ENCODE measurements at regions not wholly inside any gene's neighbourhood (a gene's known extent, or its start where the extent isn't known, plus 50 kb on each side); places are given as distances from the start of the nearest gene placed in this dataset.

- no peak for TF ChIP-seq CTCF (conservative IDR thresholded peaks at IDR 0.05)
- Mint-ChIP-seq H3K4me1 (peaks cover 10% of the 10 kb centered on the region), H3K4me3 (no peak overlapping the region), H3K27me3 (ENCODE audit: insufficient read depth) (peaks cover 5% of the 10 kb centered on the region), H3K27ac (no peak overlapping the region), H3K36me3 (ENCODE audit: low read depth) (peaks cover 4% of the 10 kb centered on the region), H3K9me3 (peaks cover 17% of the 10 kb centered on the region)
- no peaks in the 10 kb centered on the region for H3K4me1 ChIP-seq (ENCODE audit: control insufficient read depth, insufficient read depth, low read length)
- no peak overlapping the region for H3K27ac ChIP-seq (ENCODE audit: low read depth, low read length)
- DNase-seq, result no peak
- H3K27me3 ChIP-seq (ENCODE audit: control insufficient read depth, insufficient read depth, low read length, poor library complexity, severe bottlenecking), result no peaks in the 10 kb centered on the region
- H3K4me3 ChIP-seq (ENCODE audit: low read length), result no peak overlapping the region
- 100% methylated on average over 1 of the region's 1 CpG for WGBS, 2 experiments (ENCODE audit: insufficient coverage in 1 of 2, insufficient read length in 1 of 2)
- H3K36me3 ChIP-seq (ENCODE audit: control insufficient read depth, insufficient read depth, low read length), result no peaks in the 10 kb centered on the region
- peaks cover 11% of the 10 kb centered on the region for H3K9me3 ChIP-seq (ENCODE audit: control insufficient read depth, low read length)
- H3K9ac ChIP-seq (ENCODE audit: extremely low read depth, low read length, poor library complexity, severe bottlenecking), result no peak overlapping the region
Observed at GRCh38 chr4:89574176-89574575, 262.8 kb downstream of the SNCA start.

- Histone ChIP-seq H3K9me3 (ENCODE audit: control insufficient read depth, low read length) (peaks cover 11% of the 10 kb centered on the region), H3K36me3 (ENCODE audit: control insufficient read depth, insufficient read depth, low read length) (no peaks in the 10 kb centered on the region), H3K27me3 (ENCODE audit: control insufficient read depth, insufficient read depth, low read length, poor library complexity, severe bottlenecking) (no peaks in the 10 kb centered on the region), H3K4me1 (ENCODE audit: control insufficient read depth, insufficient read depth, low read length) (no peaks in the 10 kb centered on the region), H3K9ac (ENCODE audit: extremely low read depth, low read length, poor library complexity, severe bottlenecking) (no peak overlapping the region), H3K4me3 (ENCODE audit: low read length) (no peak overlapping the region), H3K27ac (ENCODE audit: low read depth, low read length) (no peak overlapping the region)
- no peak for DNase-seq
- WGBS, 2 experiments (ENCODE audit: insufficient coverage in 1 of 2, insufficient read length in 1 of 2), result 72 to 100% methylated on average over 1 of the region's 1 CpG
- H3K9me3 Mint-ChIP-seq, result peaks cover 17% of the 10 kb centered on the region
- H3K4me3 Mint-ChIP-seq, result no peak overlapping the region
- H3K36me3 Mint-ChIP-seq (ENCODE audit: low read depth), result peaks cover 4% of the 10 kb centered on the region
- peaks cover 10% of the 10 kb centered on the region for H3K4me1 Mint-ChIP-seq
- H3K27me3 Mint-ChIP-seq (ENCODE audit: insufficient read depth), result peaks cover 5% of the 10 kb centered on the region
- H3K27ac Mint-ChIP-seq, result no peak overlapping the region
- TF ChIP-seq CTCF (conservative IDR thresholded peaks at IDR 0.05), result no peak
Observed at GRCh38 chr4:89573656-89574055, 263.3 kb downstream of the SNCA start.

GRCh38 chr4:89572224-89572858 lies 264.6 kb downstream of the SNCA start:
- Mint-ChIP-seq H3K27me3 (ENCODE audit: insufficient read depth) (peaks cover 5% of the 10 kb centered on the region), H3K4me3 (no peak overlapping the region), H3K36me3 (ENCODE audit: low read depth) (peaks cover 4% of the 10 kb centered on the region), H3K4me1 (peaks cover 9% of the 10 kb centered on the region), H3K9me3 (peaks cover 17% of the 10 kb centered on the region), H3K27ac (no peak overlapping the region)
- Histone ChIP-seq H3K4me3 (ENCODE audit: low read length) (no peak overlapping the region), H3K36me3 (ENCODE audit: control insufficient read depth, insufficient read depth, low read length) (no peaks in the 10 kb centered on the region), H3K9me3 (ENCODE audit: control insufficient read depth, low read length) (peaks cover 11% of the 10 kb centered on the region), H3K4me1 (ENCODE audit: control insufficient read depth, insufficient read depth, low read length) (no peaks in the 10 kb centered on the region), H3K27ac (ENCODE audit: low read depth, low read length) (peak overlapping the region; percentile 66), H3K27me3 (ENCODE audit: control insufficient read depth, insufficient read depth, low read length, poor library complexity, severe bottlenecking) (no peaks in the 10 kb centered on the region), H3K9ac (ENCODE audit: extremely low read depth, low read length, poor library complexity, severe bottlenecking) (no peak overlapping the region)
- TF ChIP-seq CTCF (conservative IDR thresholded peaks at IDR 0.05), result no peak
- no CpG with 5 or more reads among the region's 2 CpGs for WGBS, 2 experiments (ENCODE audit: insufficient coverage in 1 of 2, insufficient read length in 1 of 2)
- no peak for DNase-seq
